Osteocyte (in vitro differentiated cells): ENCODE measurements at regions not wholly inside any gene's neighbourhood (a gene's known extent, or its start where the extent isn't known, plus 50 kb on each side); places are given as distances from the start of the nearest gene placed in this dataset.

Experiments used
- DNase-seq: peaks from one replicate; pipeline ENCODE4 v3.0.0; 2021; ENCODE audit warnings: mixed read lengths; ENCODE audit not compliant: unreplicated experiment; ENCODE audit errors: extremely low spot score
- H3K27ac Mint-ChIP-seq: one replicate; pipeline ENCODE4 v1.8.0; 2021; ENCODE audit warnings: mild to moderate bottlenecking, mixed read lengths; ENCODE audit not compliant: unreplicated experiment
- H3K27me3 Mint-ChIP-seq: one replicate; pipeline ENCODE4 v1.8.0; 2021; ENCODE audit warnings: mixed read lengths; ENCODE audit not compliant: unreplicated experiment
- H3K36me3 Mint-ChIP-seq: one replicate; pipeline ENCODE4 v1.8.0; 2021; ENCODE audit warnings: mixed read lengths; ENCODE audit not compliant: unreplicated experiment
- H3K4me1 Mint-ChIP-seq: one replicate; pipeline ENCODE4 v1.8.0; 2021; ENCODE audit warnings: mixed read lengths; ENCODE audit not compliant: unreplicated experiment
- H3K4me3 Mint-ChIP-seq: one replicate; pipeline ENCODE4 v1.8.0; 2021; ENCODE audit warnings: mild to moderate bottlenecking, moderate library complexity, mixed read lengths; ENCODE audit not compliant: unreplicated experiment
- H3K9me3 Mint-ChIP-seq: one replicate; pipeline ENCODE4 v1.8.0; 2021; ENCODE audit warnings: mixed read lengths; ENCODE audit not compliant: unreplicated experiment
- TF ChIP-seq, protein P1 (sequence below): fragments of 200-600 bp; sonication (generic); IDR thresholded peaks from 2 replicates; pipeline ENCODE4 v1.5.0; 2021; ENCODE audit warnings: antibody characterized with exemption, mild to moderate bottlenecking, moderate library complexity

DNA sequence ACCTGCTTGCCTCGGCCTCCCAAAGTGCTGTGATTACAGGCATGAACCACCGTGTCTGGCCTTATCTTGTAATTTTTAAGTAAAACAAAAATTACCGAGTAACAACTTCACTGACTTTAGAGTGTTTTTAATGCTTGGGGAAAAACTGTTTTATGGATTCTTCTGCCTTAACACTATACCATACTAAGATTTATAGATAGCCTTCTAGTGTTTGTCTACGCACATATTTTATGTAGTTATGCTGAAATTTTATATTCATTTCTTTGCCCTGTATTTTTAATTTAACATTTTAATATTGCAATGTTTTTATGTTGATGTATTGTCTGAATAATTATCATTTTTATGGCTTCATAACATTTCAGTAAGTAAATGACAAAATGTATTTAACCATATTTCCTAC, 96.4 kb upstream of the FTMT start:
- H3K9me3 Mint-ChIP-seq = no peaks in the 10 kb centered on the region
- no peaks in the 10 kb centered on the region for H3K36me3 Mint-ChIP-seq
- no peak overlapping the region for H3K27ac Mint-ChIP-seq
- H3K4me1 Mint-ChIP-seq = no peaks in the 10 kb centered on the region
- TF ChIP-seq, protein P1, sequence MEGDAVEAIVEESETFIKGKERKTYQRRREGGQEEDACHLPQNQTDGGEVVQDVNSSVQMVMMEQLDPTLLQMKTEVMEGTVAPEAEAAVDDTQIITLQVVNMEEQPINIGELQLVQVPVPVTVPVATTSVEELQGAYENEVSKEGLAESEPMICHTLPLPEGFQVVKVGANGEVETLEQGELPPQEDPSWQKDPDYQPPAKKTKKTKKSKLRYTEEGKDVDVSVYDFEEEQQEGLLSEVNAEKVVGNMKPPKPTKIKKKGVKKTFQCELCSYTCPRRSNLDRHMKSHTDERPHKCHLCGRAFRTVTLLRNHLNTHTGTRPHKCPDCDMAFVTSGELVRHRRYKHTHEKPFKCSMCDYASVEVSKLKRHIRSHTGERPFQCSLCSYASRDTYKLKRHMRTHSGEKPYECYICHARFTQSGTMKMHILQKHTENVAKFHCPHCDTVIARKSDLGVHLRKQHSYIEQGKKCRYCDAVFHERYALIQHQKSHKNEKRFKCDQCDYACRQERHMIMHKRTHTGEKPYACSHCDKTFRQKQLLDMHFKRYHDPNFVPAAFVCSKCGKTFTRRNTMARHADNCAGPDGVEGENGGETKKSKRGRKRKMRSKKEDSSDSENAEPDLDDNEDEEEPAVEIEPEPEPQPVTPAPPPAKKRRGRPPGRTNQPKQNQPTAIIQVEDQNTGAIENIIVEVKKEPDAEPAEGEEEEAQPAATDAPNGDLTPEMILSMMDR = no peak
- H3K27me3 Mint-ChIP-seq = peaks cover 2% of the 10 kb centered on the region
- no peak overlapping the region for H3K4me3 Mint-ChIP-seq
- no peak for DNase-seq

DNA sequence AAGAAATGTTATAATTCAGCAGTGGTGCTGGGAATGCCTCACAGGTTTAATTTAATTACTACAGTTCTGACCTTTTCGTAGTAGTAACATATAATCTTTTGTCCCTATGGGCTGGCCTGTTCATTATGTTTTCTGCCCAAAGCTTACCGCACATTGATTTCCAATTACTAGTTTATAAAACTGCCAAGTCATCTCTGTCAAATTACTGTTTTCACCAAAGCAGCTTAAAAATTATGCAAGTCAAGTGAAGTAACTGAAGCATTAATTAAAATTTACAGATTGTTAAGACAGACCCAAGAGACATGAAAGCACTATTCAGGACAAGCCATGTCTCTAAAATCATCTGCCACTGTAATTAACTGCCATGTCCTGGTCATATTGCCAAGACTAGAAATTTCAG, 93.9 kb upstream of the FTMT start:
- Mint-ChIP-seq H3K4me1 (no peaks in the 10 kb centered on the region), H3K4me3 (no peak overlapping the region), H3K36me3 (no peaks in the 10 kb centered on the region), H3K27ac (no peak overlapping the region), H3K9me3 (no peaks in the 10 kb centered on the region), H3K27me3 (no peaks in the 10 kb centered on the region)
- TF ChIP-seq, protein P1 = no peak
- DNase-seq = no peak

DNA sequence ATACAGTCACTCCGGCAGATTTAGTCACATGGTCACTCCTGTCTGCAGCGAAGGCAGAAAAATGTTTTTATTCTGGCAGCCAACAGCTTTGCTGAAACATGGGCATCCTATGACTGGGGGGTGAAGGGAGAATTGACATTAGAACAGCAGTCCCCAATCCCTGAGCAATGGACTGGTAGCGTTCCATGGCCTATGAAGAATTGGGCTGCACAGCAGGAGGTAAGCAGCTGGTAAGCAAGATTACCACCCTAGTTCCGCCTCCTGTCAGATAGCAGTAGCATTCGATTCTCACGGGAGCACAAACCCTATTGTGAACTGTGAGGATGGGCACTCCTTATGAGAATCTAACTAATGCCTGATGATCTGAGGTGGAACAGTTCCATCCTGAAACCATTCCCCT, 93.1 kb upstream of the FTMT start:
- DNase-seq = no peak
- no peaks in the 10 kb centered on the region for H3K9me3 Mint-ChIP-seq
- H3K4me3 Mint-ChIP-seq = no peak overlapping the region
- no peaks in the 10 kb centered on the region for H3K27me3 Mint-ChIP-seq
- no peaks in the 10 kb centered on the region for H3K4me1 Mint-ChIP-seq
- TF ChIP-seq, protein P1 = no peak
- H3K36me3 Mint-ChIP-seq = no peaks in the 10 kb centered on the region
- no peak overlapping the region for H3K27ac Mint-ChIP-seq

DNA sequence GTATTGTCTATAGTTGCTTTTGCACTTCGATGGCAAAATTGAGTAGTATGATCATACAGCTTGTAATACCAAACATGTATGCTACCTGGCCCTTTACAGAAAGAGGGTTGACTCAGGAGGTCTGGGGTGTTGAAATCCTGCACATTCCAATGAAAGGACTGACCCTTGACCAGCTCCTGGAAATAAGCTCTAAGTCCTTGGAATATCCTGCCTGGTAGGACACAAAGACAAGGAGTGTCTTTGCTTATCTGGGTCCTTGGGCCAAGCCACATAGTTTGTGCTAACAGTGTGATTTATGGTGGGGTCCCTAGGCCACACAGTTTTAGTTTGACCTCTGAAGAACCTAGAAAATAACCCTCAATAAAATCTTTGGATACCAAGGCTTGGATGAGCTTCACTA, 89.3 kb upstream of the FTMT start:
- H3K36me3 Mint-ChIP-seq = no peaks in the 10 kb centered on the region
- peaks cover 3% of the 10 kb centered on the region for H3K27me3 Mint-ChIP-seq
- H3K9me3 Mint-ChIP-seq = no peaks in the 10 kb centered on the region
- no peak for DNase-seq
- no peak overlapping the region for H3K4me3 Mint-ChIP-seq
- no peak overlapping the region for H3K27ac Mint-ChIP-seq
- H3K4me1 Mint-ChIP-seq = no peaks in the 10 kb centered on the region
- TF ChIP-seq, protein P1 = no peak

DNA sequence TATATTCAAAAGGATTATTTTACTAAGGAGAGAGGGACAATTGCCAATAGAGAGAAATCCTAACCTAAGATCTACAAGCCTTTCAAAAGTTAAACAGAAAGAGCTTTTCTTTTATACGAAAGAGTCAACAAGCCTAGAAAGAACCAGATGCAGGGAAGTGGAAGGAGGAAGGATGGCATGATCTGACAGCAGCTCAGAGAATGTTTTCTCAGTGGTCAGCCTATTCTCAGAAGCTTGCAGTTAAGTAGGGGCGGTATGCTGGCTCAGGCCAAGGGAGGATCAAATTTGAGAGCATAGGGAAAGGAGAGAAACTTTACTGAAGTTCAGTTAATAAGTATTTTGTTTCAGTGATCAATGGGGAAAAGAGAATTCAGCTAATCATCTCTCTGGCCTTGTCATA, 88.0 kb upstream of the FTMT start:
- no peaks in the 10 kb centered on the region for H3K9me3 Mint-ChIP-seq

More for the DNA sequence above, 88.0 kb upstream of the FTMT start:
- TF ChIP-seq, protein P1 = no peak
- Mint-ChIP-seq H3K27ac (no peak overlapping the region), H3K27me3 (peaks cover 4% of the 10 kb centered on the region), H3K4me3 (no peak overlapping the region), H3K4me1 (no peaks in the 10 kb centered on the region), H3K36me3 (no peaks in the 10 kb centered on the region)
- no peak for DNase-seq
